Lower leg skin (tissue), 4 donors: ENCODE measurements at regions not wholly inside any gene's neighbourhood (a gene's known extent, or its start where the extent isn't known, plus 50 kb on each side); places are given as distances from the start of the nearest gene placed in this dataset.

Experiments used
- DNase-seq, 2 donors: peaks; one replicate each; pipeline ENCODE4 v3.0.0-alpha.2; 2019; ENCODE audit warnings: low spot score in 2 of 2
- H3K4me3 ChIP-seq: fragments of 200-600 bp; sonication (generic); 2 replicates; pipeline ENCODE4 v1.5.1; 2017; ENCODE audit warnings: mild to moderate bottlenecking, low read depth; ENCODE audit not compliant: poor library complexity, severe bottlenecking
- CTCF ChIP-seq, 3 donors: fragments of 450-650 bp; IDR thresholded peaks; one replicate each; pipeline ENCODE4 v1.5.1; 2016; ENCODE audit warnings: antibody characterized with exemption in 3 of 3, mild to moderate bottlenecking in 3 of 3, moderate library complexity in 2 of 3
- POLR2A ChIP-seq, 2 donors: fragments of 450-650 bp; IDR thresholded peaks; one replicate each; pipeline ENCODE4 v1.6.1; 2016 to 2017; ENCODE audit warnings: antibody characterized with exemption in 2 of 2, mild to moderate bottlenecking in 1 of 2, moderate library complexity in 1 of 2
- WGBS, 2 donors: methylation state at CpG; one replicate each; pipeline ENCODE4 v1.1.5; 2018; 5-methylcytosine and 5-hydroxymethylcytosine counted together
- intact Hi-C: fragments of 100-400 bp; cut with DNase I; formaldehyde crosslinking; loops from one replicate; pipeline ENCODE4 v1.15.0; 2023; ENCODE audit warnings: low total_unique reads

- intact Hi-C loops, result no loop called here
- TF ChIP-seq CTCF (IDR thresholded peaks at IDR 0.05), result no peak
- TF ChIP-seq POLR2A (IDR thresholded peaks at IDR 0.05), result no peak
- H3K4me3 ChIP-seq, result no peak overlapping the region
- WGBS, 2 donors, result 90 to 97% methylated on average over 2 of the region's 2 CpGs
- DNase-seq, result no peak
Measured at GRCh38 chr10:33120700-33121099, 162.7 kb upstream of the ITGB1 start.

- DNase-seq, result no peak
- WGBS, 2 donors, result 93 to 95% methylated on average over 3 of the region's 3 CpGs
- intact Hi-C loops, result no loop called here
- TF ChIP-seq CTCF (IDR thresholded peaks at IDR 0.05), result no peak
- TF ChIP-seq POLR2A (IDR thresholded peaks at IDR 0.05), result no peak
- no peak overlapping the region for H3K4me3 ChIP-seq
Measured at GRCh38 chr10:33120275-33120674, 162.2 kb upstream of the ITGB1 start.

- TF ChIP-seq POLR2A (IDR thresholded peaks at IDR 0.05) (no peak), CTCF (IDR thresholded peaks at IDR 0.05) (no peak)
- WGBS, 2 donors, result 67 to 81% methylated on average over 6 of the region's 6 CpGs
- intact Hi-C loops, result no loop called here
- peak in 1 of 2 donors; percentile 87 for DNase-seq
- no peak overlapping the region for H3K4me3 ChIP-seq
Measured at GRCh38 chr10:33117816-33118215, 159.8 kb upstream of the ITGB1 start.

GRCh38 chr10:33117230-33117629 is 159.2 kb upstream of the ITGB1 start:
- intact Hi-C loops, result no loop called here
- 80 to 88% methylated on average over 6 of the region's 6 CpGs for WGBS, 2 donors
- H3K4me3 ChIP-seq, result no peak overlapping the region
- no peak for DNase-seq
- TF ChIP-seq CTCF (IDR thresholded peaks at IDR 0.05), result no peak
- TF ChIP-seq POLR2A (IDR thresholded peaks at IDR 0.05), result no peak

GRCh38 chr10:33115738-33116719 is 158.0 kb upstream of the ITGB1 start:
- TF ChIP-seq CTCF (IDR thresholded peaks at IDR 0.05) (no peak), POLR2A (IDR thresholded peaks at IDR 0.05) (no peak)
- 90% methylated on average over 20 of the region's 20 CpGs for WGBS, 2 donors
- peak in 1 of 2 donors; percentile 50 for DNase-seq
- H3K4me3 ChIP-seq, result no peak overlapping the region
- intact Hi-C loops, result no loop called here
